Sigmoid colon (tissue), 4 donors: ENCODE measurements at regions not wholly inside any gene's neighbourhood (a gene's known extent, or its start where the extent isn't known, plus 50 kb on each side); places are given as distances from the start of the nearest gene placed in this dataset.

Experiments
- CTCF ChIP-seq, 4 experiments: fragments of 450-650 bp in 3 of 4; fragments of 200-600 bp in 1 of 4; IDR thresholded peaks; one replicate each; pipeline ENCODE4 v1.5.1; 2016 to 2019; ENCODE audit warnings: antibody characterized with exemption in 4 of 4, mild to moderate bottlenecking in 3 of 4, moderate library complexity in 2 of 4
- EP300 ChIP-seq, 4 donors: sonication (generic); formaldehyde crosslinking; IDR thresholded peaks; one replicate each; pipeline ENCODE4 v1.6.1; 2017; ENCODE audit warnings: antibody characterized with exemption in 4 of 4
- POLR2A ChIP-seq, 2 donors: fragments of 450-650 bp; IDR thresholded peaks; one replicate each; pipeline ENCODE4 v1.6.1; 2016; ENCODE audit warnings: antibody characterized with exemption in 2 of 2, mild to moderate bottlenecking in 2 of 2, moderate library complexity in 2 of 2
- POLR2AphosphoS5 ChIP-seq, 4 donors: sonication (generic); formaldehyde crosslinking; IDR thresholded peaks; one replicate each; pipeline ENCODE4 v1.6.1; 2017; ENCODE audit warnings: antibody characterized with exemption in 4 of 4

- TF ChIP-seq CTCF (IDR thresholded peaks at IDR 0.05): no peak
- no peak for TF ChIP-seq POLR2A (IDR thresholded peaks at IDR 0.05)
- TF ChIP-seq POLR2AphosphoS5 (IDR thresholded peaks at IDR 0.05): no peak
- TF ChIP-seq EP300 (IDR thresholded peaks at IDR 0.05): no peak
Observed at GRCh38 chr12:77609016-77609415, 221.7 kb upstream of the NAV3 start.
